NOMO-1 (cell line): ENCODE measurements at regions not wholly inside any gene's neighbourhood (a gene's known extent, or its start where the extent isn't known, plus 50 kb on each side); places are given as distances from the start of the nearest gene placed in this dataset.
"Not testable (repeated sequence)": the region's sequence is repeated elsewhere in the genome, so short reads cannot be mapped to it uniquely, and the experiment has no call there.

Experiments
- DNase-seq, 2 experiments: peaks; one replicate each; lab custom pipeline; 2025; ENCODE audit not compliant: unreplicated experiment in 2 of 2; lab: John Stamatoyannopoulos, UW

DNA sequence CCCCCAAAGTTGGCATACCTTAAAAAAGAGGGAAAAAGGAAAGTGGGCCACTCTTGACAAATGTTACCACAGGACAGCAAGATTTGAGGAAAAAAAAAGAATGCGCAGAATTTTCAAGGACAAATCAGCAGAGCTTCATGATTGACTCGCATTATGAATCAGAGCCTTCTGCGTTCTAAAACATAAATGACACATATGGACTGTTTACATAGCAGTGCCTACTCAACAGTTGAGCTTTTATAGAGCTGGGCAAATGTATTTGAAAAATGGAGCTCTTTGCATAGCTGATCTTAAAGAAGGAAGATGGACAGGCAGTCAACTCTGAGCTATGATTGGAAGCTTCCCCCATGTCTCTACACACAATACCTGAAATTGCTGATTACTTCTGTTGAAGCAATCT is 213.2 kb upstream of the NT5E start:
- no peak for DNase-seq

DNA sequence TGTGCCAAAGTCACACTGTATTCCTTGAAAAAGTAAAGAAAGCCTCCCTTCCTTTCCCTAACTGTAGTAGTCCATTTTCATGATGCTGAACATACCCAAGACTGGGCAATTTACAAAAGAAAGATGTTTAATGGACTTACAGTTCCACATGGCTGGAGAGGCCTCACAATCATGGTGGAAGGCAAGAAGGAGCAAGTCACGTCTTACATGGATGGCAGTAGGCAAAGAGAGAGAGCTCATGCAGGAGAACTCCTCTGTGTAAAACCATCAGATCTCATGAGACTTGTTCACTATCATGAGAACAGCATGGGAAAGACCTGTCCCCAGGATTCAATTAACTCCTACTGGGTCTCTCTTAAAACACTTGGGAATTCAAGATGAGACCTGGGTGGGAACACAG is 222.5 kb upstream of the NT5E start:
- DNase-seq: not testable (repeated sequence)

DNA sequence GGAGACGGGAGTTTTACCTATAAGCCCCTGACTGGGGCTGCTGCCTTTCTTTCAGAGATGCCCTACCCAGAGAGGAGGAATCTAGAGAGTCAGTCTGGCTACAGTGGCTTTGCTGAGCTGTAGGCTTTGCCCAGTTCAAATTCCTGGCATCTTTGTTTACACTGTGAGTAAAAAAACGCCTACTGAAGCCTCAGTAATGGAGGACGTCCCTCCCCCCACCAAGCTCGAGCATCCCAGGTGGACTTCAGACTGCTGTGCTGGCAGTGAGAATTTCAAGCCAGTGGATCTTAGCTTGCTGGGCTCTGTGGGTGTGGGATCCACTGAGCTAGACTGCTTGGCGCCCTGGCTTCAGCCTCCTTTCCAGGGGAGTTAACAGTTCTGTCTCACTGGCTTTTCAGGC is 237.1 kb upstream of the NT5E start:
- DNase-seq: not testable (repeated sequence)

DNA sequence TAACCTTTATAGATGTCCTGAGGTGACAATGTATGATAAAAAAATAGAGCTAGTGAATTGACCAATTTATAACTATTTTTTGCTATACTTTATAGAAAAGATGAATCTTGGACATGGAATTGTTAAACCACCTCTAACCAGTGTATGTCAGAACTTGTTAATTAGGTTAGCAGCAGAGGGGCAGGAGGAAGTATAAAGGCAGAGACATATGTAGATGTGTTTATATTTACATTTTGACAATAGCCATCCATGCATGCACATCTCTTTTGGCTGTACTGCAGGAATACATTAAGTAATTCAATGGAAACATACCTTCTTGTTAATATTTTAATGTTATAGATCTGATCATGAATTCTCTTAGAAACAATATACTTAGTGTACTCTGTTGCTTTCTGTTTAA is 254.6 kb upstream of the NT5E start:
- DNase-seq: no peak

DNA sequence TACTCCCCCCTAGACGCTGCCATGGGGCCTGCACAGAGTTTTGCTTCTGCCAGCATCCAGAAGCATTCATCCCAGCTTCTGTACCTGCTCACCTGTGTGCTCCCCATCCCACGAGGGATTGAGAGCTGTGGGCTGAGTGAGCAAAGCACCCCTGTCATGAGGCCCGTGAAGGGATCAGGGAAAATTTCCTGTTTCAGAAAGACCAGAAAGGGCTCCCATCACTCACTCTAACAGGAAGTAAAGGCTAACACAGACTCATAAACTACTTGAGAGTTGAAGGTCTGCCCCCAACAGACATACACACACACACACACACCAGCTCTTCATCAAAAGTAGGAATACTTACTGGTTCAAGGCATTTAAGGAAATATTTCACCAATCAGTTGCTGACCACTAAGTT is 256.5 kb upstream of the NT5E start:
- no peak for DNase-seq

DNA sequence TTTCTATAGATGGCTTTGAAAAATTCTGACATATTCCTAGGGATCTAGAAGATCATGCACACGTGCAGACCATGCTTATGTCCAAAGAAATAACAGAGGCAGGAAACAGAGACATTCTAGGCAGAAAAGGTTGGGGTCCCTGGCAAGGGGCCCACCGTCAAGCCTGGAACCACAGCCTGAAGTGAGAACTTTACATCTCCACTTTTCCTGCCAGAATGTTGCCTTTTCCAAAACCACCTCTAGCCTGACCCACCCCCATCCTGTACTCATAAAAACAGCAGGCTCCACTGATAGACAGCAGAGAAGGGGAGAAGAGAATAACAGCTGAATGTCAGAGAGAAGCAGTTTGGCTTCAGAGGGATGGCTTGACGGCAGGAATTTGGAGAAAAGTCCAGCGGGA is 257.3 kb upstream of the NT5E start:
- DNase-seq: no peak

DNA sequence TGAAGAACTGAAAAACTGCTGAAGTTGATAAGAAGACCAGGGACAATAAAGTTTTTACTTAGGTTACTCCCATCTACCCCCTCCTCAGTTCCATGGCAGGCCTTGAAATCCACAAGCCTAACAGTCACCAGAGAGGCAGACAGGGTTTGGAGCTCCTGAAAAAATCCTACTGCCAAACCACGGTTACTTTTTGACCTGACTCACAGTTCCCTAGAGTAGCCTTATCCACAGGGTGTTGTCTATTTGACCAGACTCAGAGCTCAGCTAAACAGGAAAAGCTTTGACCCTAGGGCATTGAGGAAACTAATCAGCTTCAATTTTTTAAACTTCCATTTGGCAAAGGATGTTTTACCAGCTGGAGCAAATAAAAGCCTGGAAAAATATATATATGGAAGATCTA is 257.7 kb upstream of the NT5E start:
- no peak for DNase-seq

DNA sequence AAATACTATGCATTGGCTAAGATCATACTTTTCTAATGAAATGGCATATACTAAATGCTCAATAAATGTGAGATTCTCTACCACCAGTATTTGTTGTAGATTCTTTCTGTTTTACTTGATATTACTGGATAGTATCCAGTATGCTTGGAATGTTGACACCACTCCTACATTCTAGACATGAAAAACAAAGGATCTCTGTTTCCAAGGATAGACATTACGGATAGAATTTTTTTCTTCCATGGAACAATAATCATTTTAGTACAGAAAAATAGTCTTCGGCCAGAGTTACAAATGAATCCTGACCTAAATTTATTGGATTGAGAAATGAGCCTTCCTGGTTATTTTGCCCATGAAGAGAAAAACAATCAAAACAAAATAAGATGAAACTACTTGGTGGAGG is 258.2 kb upstream of the NT5E start:
- no peak for DNase-seq

DNA sequence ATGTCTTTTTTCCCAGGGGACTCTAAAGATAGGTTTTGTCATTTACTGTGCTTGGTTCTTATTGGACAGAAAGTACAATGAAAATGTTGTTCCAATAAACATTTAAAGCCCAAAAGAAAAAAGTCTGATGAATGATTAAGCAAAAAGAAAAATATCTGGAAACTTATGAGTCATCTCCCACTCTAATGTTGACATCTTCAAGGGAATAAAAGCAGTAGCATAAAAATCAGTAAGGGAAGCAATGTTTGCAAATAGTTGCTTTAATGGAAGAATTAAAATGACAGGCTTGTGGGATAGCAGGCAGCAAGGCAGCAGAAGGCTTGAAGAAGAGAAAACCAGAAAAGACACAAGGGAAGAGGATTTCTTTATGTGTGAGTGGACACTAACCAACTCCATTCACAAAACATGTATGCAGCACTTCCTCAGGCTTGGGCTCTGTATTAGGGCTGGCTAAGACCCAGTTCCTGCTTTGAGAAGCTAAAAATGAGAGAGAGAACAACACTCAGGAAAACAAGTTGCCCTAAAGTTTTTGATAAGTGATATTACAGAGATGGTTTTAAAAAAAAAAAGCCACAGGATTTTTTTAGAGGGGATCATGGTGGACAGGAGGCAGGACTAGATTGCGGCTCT is 263.2 kb upstream of the NT5E start:
- DNase-seq: no peak

DNA sequence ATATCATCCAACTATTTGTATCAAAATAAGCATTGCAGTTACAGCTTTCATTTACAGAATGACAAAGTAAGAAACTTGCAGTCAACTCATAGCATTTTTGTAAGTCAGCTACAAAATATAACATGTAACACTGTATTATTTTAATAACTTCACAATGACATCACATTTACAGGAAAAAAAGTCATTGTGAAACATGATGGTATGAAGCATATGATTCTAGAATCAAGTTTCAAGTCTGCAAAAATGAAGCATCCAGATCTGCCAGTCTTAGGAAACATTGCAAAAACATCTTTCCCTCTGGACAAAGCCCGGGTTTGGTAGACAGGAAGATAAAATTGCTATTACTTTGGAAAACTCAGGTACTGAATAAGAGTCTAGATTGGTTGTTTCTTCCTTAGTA is 263.9 kb upstream of the NT5E start:
- no peak for DNase-seq

DNA sequence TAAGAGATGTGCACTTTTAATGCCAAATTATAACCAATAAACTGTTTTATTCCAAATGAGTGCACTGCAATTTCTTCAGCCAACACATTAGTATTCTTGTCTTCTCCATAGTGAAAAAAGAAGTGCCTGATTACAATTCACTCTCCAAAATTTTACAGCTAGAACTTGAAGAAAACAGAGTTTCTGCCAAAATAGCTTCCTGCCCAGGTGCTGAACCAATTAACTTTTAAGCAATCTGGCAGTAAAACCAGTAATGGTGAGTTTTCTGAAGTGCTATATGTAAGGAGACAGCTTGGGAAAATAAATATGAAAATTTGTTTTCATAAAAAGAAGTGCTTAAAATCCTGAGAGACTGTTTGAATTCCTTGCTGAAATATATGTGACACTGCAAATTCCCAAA is 266.0 kb upstream of the NT5E start:
- no peak for DNase-seq

DNA sequence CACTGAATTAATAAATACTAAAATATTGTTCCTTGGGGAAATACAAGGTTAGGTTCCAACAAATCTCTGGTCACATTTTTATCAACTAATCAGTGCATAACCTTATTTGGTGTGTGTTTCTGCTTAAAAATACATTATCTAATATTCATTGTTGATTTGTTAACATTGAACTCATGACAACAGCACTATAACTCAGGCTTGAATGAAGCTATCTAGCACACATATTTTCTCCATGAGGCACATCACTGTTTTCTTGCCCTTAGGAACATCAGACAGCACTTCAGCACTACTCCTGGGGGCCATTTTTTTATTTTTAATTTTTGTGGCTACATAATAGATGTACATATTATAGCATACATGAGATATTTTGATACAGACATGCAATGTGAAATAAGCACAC is 277.2 kb upstream of the NT5E start:
- DNase-seq: no peak

DNA sequence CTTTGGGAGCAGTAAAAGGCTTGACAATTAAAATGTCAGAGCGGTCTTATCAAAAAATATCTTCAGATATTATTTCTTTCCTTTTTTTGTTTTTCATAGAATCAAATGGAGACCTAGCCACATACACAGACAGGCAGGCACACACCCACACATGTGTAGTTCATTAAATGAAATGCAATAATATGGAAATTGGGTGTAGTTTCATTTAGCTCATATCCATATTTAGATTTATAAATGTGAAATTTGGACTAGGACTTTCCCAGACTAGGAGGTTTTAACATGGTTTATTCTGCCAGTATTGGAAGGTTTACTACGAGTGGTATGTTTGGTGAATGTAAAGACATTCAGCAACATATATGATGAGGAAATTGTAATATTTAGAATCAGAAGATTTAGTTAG is 277.7 kb upstream of the NT5E start:
- no peak for DNase-seq

DNA sequence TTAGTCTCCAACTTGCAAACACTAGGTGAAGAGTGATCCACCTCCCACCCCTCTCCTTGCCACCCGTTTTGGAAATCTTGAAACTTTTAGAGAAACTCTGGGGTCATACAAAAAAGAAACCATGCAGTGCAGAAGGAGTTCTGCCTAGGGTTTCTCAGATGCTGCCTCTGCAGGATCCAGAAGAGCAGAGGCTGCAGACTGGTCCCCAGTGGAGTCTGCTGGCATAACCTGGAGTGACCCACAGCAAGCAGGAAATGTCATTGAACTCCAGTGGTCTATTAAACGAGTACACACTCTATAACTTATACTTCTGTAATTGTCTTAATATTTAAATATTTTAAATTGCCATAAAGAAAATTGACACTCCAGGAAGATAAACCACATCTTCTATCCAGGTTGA is 280.7 kb upstream of the NT5E start:
- DNase-seq: no peak

DNA sequence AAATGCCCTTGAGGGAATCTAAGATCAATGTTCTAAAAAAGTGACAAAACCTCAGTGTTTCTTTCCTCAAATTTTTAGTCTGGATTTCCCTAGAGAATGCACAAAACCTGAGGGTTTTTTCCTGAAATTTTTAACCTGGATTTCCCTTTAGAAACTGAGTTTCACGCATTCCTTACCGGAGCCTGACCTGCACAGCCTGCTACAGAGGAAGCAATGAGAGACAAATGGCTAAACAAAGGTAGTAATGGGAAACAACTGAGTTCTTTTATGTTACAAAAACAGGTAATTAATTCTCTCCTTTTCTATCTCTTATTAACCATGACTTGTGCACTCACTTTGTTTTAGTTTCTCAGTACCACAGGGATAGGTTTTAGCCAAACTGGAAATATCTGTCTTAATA is 281.7 kb upstream of the NT5E start:
- DNase-seq: no peak

DNA sequence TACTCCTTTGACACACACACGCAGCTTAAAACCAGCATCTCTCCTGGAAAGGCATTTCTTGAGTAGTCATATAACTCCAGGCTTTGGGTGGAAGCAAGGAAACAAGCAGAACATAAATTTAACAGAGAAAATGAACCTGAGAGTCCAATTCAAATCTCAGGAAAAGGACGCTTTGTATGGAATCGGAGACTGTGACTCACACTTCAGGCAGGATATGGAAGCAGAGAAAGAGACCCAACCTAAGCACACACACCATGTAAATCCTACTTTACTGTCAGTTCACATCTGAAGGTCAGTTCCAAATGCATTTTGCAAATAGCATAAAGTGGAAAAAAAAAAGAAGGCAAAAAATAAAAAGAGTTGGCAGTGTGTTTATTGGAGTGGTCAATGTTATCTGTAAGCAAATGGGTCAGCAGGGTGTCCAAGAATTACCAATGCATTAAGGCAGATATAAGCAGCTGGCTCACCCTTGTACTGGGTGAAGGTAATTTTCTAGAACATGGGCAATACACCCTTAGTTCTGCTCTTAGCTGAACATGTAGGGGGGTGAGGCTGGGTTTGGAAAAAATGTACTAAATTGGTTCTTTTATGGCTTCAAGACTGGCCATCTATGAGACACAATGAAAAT is 283.7 kb upstream of the NT5E start:
- DNase-seq: no peak

DNA sequence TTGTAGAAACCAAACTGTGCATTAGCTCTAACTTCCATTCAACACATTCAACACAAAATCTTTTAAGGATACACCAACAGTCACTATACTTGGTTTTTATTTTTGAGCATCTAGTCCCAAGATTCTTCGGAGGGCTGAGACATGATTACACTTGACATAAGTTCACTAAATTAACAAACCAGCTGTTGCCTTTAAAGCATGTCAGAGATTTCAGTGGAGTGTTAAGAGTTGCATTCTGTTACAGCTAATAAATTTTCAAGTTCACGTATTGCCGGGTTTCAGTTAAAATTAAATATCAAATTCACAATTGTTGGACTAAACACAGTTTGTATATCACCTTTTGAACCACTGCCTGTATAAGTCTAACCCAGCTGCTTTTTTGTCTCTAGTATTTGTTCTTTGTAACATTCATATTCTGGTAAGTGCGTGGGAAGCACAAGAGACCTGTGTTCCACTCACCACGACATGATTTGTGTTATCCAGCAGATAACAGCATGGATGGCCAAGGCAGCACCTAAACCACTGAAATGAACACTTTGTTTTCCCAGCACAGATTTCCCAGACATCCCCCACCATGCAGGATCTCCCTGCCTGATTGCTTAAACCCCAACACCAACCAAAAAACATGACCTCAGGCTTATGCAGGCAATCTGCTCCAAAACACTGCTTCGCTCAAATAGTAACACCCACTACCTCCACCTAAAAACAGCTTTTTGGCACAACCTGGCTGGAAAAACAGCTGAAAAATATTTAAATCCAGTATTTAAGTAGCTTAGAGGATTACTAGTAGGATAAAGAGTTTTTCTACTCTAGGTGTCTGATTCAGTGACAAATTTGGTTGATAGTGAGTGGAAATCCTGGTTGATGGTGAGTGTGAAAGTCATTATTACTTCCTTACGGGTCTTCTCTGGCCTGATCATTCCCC is 286.5 kb upstream of the NT5E start:
- DNase-seq: no peak

DNA sequence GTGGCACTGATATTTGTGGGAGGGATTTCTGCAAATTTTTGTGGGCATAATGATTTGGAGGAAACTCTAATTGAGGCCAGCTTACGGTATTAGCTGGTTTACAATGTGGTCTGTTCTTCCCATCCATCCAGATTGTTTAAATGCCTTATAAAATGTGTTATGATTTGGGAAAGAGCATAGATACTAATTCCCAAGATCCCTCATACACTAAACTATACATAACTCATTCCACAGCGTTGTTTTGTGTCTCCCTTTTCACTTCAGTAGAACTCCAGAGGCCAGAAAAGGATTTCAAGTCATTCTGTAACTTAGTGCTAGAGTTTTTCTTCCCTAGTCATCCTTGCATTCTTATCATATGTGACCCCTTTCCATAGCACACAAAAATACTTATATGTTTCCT is 292.6 kb upstream of the NT5E start:
- no peak for DNase-seq

DNA sequence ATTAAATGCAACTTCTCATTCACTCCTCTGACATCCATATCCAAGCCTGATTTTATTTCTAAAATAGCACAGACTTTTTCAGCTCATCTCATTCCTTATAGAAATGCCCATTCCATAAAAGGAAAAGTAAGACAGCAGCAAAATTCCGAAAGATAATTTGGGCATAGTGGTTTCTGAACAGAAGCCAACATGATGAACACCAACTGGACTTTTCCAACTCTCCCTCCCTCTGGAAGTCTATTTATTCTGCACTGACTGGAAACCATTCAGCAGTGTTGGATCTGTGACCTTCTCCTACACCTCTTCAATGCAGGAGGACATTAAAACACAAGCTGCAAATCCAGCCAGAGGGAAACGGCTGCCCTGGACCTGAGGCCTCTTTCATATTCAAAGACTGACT is 306.2 kb upstream of the NT5E start:
- DNase-seq: no peak

DNA sequence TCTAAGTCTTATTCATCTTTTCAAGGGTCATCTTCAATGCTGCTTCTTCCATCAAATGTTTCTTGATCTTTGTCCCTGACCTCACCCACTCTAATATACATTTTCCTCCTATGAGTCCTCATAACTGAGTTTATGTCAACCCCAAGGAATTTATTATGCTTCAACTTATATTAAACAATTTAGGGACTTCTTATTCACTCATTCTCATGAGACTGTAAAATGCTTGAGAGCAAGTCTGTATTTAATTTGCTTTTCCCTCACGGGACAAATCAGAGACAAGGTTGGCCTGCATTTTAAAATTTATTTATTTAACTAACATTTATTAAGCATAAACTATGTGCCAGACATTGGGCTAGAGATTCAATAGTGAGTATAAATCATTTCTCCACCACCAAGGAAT is 312.0 kb upstream of the NT5E start:
- no peak for DNase-seq

DNA sequence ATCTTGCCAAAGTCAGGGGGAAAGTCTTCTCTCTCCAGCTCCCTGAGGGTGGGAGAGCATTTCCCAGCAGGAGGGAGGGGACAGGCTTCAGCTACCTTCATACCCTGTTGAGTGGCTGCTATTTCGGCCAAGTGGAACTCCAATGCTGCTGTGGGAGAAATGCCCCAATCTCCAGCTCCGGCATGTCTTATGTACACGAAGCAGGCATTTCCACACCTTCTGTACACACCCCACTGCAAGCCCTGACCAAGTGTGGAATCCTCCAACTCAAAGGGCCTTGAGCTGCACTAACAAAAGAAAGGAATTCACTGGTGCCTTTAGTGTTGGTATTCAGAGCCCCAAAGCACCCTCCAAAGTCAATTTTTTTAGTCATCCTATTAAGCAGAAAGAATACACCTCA is 313.6 kb upstream of the NT5E start:
- DNase-seq: no peak
